ENCODE measurements at regions not wholly inside any gene's neighbourhood (a gene's known extent, or its start where the extent isn't known, plus 50 kb on each side); places are given as distances from the start of the nearest gene placed in this dataset.

- DNase-seq (ENCODE audit: low spot score), result no peak
Measured at GRCh38 chr3:34183114-34183513, 384.7 kb downstream of the PDCD6IP start.

GRCh38 chr3:34183611-34184340 is 385.3 kb downstream of the PDCD6IP start:
- no peak for DNase-seq (ENCODE audit: low spot score)

GRCh38 chr3:34185301-34185700 is 386.9 kb downstream of the PDCD6IP start:
- no peak for DNase-seq (ENCODE audit: low spot score)

GRCh38 chr3:34189133-34189532 is 390.7 kb downstream of the PDCD6IP start:
- DNase-seq (ENCODE audit: low spot score), result no peak

- no peak for DNase-seq (ENCODE audit: low spot score)
Measured at GRCh38 chr3:34196914-34197313, 398.5 kb downstream of the PDCD6IP start.

GRCh38 chr3:34198309-34198708 is 399.9 kb downstream of the PDCD6IP start:
- no peak for DNase-seq (ENCODE audit: low spot score)

GRCh38 chr3:34200576-34200975 is 402.1 kb downstream of the PDCD6IP start:
- no peak for DNase-seq (ENCODE audit: low spot score)

- no peak for DNase-seq (ENCODE audit: low spot score)
Measured at GRCh38 chr3:34202975-34203374, 404.5 kb downstream of the PDCD6IP start.

GRCh38 chr3:34203386-34203785 is 405.0 kb downstream of the PDCD6IP start:
- DNase-seq (ENCODE audit: low spot score), result no peak

GRCh38 chr3:34207002-34207401 is 408.6 kb downstream of the PDCD6IP start:
- no peak for DNase-seq (ENCODE audit: low spot score)

DNA sequence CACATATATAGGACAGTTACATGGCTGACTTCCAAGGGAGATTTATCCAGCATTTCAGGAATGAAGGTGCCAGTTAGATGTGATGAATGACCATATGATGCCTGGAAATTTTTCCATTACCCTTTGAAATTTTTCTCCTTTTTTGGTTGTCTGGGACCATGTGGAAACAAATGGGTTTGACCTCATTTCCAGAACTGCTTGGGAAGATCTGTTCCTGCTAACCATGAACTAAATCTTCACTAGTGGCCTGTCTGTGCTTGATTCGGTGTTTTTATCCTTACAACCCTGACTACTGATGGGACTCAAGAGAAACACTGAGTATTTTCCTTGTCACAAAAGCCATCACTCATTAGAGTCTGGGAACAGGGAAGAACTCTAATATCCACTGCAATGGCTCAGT is 409.4 kb downstream of the PDCD6IP start:
- DNase-seq (ENCODE audit: low spot score), result no peak

DNA sequence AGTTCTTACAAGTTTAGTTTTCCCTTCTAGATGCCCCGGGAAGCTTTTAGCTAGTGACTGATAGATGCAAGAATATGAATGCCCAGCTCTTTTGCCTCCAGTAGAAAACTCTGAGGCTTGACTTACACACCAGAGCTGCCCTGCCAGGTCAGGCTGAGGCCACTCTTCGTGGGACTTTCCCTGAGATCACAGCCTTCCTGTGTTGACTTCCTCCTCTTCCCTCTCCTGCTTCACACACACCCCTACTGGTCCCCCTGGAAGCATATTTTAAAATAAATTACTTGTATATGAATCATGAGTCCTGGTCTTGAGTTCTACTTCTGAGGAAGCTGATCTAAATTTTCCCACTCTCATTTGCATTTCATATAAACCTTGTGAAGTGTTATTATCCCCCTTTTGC is 413.7 kb downstream of the PDCD6IP start:
- DNase-seq (ENCODE audit: low spot score), result no peak

GRCh38 chr3:34212656-34213055 is 414.2 kb downstream of the PDCD6IP start:
- DNase-seq (ENCODE audit: low spot score), result peak; percentile 42

- DNase-seq (ENCODE audit: low spot score), result no peak
Measured at GRCh38 chr3:34213478-34213877, 415.0 kb downstream of the PDCD6IP start.

GRCh38 chr3:34216711-34217335 is 418.4 kb downstream of the PDCD6IP start:
- no peak for DNase-seq (ENCODE audit: low spot score)

- no peak for DNase-seq (ENCODE audit: low spot score)
Measured at GRCh38 chr3:34218706-34219385, 420.4 kb downstream of the PDCD6IP start.

DNA sequence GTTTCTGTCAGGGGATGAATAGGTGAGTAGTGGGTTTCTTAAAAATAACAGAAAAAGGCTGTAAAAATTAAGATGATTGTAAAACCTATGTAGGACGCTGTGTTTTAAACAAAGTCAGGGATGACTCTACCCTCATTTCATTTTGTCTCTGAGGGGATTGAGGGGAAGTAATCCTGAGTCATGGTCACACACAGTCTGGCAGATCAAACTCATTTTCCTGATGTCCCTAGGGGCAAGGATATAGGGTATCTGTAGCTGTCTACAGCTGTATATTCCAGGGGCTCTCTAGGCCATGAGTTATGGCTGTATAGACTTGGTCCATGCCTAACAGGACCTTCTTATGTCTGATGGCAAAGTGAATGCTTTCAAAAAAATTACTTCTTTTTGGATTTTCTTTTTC is 421.1 kb downstream of the PDCD6IP start:
- no peak for DNase-seq (ENCODE audit: low spot score)

- DNase-seq (ENCODE audit: low spot score), result no peak
Measured at GRCh38 chr3:34225821-34226366, 427.5 kb downstream of the PDCD6IP start.

DNA sequence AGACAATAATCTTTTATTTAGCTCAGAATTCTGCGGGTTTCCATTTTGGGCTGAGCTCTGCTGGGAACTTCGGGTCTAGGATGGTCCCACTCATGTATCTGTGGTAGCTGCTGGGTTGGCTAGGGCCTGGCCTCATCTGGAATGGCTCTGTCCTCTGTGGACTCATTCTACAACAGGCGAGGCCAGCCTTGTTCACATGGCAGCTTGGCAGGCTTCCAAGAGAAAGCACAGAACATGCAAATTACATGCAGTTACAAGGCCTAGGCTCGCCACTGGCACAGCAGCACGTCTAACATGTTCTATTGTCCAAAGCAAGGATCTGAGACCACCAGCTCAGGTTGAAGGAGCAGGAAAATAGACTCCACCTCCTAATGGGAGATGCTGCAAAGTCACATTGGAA is 431.4 kb downstream of the PDCD6IP start:
- no peak for DNase-seq (ENCODE audit: low spot score)

- DNase-seq (ENCODE audit: low spot score), result no peak
Measured at GRCh38 chr3:34235096-34235495, 436.7 kb downstream of the PDCD6IP start.

DNA sequence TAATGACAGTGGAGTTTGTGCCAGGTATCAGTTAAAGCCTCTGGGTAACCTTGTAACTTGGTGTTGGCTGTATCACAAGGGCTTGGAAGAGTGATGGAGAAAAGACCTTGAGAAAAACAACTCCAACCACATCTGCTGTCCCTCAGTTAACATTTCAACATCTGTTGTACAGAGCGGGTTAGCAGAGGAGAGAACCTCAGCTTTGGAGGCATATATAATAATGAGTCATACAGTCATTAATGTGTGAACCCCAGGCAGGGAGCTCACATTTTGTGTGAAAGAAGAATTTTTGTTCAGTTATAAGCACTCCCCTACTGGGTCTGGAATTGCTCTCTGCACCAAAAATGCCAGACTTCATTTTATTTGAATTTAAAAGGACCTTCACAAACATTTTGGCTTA is 439.5 kb downstream of the PDCD6IP start:
- no peak for DNase-seq (ENCODE audit: low spot score)

DNA sequence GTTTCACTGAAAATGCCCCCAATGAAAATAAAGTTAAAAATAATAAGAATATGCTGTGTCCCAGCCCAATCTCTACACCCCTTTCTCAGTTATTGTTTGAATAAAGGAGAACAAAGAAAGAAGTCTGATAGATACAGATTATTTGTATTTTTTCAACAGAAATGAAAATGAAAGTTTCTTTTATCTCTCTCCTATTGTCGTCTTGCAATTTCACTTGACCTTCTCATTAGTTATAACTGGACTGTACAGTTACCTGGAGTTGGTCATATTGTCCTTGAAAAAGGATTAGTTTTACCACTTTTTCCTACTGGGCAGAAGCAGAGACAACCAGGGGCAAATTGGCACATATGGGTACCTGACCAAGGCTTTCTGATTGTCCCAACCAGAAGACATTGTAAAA is 440.0 kb downstream of the PDCD6IP start:
- DNase-seq (ENCODE audit: low spot score), result no peak

GRCh38 chr3:34239287-34239686 is 440.9 kb downstream of the PDCD6IP start:
- no peak for DNase-seq (ENCODE audit: low spot score)
